ENCODE measurements at regions not wholly inside any gene's neighbourhood (a gene's known extent, or its start where the extent isn't known, plus 50 kb on each side); places are given as distances from the start of the nearest gene placed in this dataset.

- TF ChIP-seq CTCF (IDR thresholded peaks at IDR 0.05) (no peak), EZH2 (IDR thresholded peaks at IDR 0.05) (no peak)
Observed at GRCh38 chr2:128446049-128446873, 127.6 kb upstream of the HS6ST1 start.

Data from neural progenitor cell (in vitro differentiated cells).